ENCODE measurements at regions not wholly inside any gene's neighbourhood (a gene's known extent, or its start where the extent isn't known, plus 50 kb on each side); places are given as distances from the start of the nearest gene placed in this dataset.

DNA sequence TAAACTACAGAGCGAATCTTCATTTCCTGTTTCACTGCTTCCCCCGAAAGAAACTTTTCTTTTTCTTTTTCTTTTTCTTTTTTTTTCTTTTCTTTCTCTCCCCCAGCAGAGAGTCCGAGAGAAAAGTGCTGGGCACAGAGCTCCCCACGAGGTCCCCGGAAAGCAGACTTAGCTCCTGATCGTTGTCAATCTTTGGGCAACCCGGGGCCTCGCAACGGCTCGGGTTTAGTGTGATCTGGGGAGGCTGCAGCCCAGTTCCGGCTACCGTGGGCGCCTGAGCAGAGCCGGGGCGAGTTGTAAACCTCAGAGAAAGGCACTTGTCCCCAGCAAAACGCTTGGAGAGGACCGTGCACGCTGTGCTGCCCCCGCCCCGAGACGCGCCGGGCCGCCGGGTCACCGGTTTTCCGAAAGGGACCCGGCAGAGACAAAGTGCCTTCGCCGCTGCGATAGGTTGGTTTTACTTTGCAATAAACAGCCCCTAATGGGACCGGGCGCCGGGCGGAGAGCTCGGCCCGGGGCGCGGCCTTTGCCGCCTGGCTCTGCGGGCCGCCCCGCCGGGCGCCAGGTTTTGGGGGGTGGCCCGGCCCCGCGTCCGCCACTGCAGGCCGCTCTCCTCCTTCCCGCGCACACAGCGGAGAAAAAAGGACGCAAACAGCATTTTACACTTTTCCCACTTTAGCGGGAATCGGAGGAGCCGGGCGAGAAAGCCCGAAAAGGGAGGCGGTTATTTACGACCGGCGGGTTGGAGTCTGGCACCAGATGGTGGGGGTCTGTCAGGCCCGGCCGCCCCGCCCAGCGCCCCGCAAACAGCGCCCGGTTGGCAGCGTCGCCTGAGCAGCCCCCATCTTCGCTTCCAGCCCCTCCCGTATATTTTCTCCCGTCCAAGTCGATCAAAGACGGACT, 136.0 kb downstream of the INSIG2 start:
- peak; percentile 44 to 64 (median 54) for DNase-seq

- no peak for DNase-seq
Observed at GRCh38 chr2:118223511-118223991, 135.3 kb downstream of the INSIG2 start.

DNA sequence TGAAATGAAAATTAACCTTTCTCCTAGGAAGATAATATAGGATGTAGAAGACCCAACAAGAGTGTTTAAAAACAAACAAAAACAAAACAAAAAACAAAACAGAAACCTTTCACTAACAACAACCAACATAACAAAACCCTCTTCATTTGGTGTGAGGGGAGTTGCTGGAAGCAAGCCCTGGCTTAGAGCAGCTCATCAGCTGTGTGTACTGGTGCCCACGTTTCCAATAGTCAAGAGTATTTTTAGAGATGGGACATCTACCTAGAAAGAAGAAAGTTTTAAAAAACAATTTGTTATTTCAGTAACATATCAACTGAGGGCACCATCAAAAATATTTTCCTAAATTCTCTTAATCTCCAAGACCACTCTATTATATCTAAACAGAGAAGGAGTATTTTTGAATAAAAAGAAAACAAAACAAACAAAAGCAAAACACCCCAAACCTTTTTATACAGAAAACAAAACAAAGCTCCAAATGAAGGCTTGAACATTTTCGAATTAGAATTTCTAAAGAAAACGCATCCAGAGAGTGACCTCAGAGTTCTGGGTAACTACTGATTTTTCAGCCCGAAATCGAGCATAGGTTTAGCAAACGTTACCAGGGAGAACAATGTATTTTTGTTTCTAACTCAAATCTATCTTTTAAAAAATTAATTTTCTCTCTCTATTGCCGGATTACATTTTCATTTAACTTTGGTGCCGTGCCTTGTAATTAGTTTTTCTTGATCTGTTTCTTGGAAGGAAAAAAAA, 134.6 kb downstream of the INSIG2 start:
- DNase-seq, result no peak

DNA sequence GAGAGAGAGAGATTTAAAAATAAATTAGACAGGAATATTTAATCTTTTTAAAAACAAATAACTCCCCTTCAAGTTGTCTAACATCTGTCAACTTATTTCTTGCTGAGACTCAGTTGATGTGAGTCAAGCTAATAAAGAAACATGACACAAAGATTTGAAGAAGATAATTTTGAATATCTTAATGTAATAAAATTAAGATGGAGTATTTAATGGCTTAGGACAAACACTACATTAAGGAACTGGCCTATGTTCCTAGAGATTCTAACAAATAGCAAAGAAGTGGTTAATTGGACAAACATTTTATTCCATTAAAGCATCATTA, 134.0 kb downstream of the INSIG2 start:
- no peak for DNase-seq

DNA sequence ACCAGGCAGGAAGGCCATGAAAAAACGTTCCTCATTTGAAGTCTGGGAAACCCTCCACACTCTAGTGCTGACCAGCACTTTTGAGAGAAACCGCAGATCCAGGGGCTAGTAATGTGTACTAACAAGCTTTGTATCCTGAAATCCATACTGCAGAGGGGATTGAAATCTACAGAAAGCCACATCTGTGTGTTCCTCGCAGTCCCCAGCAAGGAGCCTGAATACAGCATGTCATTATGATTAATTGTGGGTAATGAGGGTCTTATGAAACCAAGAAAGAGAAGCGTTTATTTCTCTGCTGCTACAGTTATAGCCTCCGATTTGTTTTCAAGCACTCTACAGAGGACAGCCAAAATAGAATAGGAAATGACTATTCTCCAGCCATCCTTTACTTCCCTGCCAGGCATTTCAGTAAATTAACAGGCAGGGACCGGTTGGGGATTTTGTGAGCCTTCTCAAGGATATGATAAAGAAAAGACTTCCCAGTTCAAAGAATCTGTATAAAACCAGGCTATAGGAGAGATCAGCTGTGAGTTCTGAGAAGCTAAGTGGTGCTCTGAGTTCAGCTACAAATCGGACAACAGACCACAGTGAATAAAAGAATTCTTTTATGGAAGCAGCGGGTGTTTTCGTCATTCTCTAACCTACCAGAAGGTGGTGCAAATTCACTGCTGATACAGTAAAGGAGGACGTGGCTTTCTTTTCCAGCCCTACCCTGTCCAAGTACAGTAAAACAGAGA, 133.4 kb downstream of the INSIG2 start:
- peak; percentile 74 to 83 (median 81) for DNase-seq

- DNase-seq, result no peak
Observed at GRCh38 chr2:118219611-118220010, 131.3 kb downstream of the INSIG2 start.

GRCh38 chr2:118216224-118216623, 128.0 kb downstream of the INSIG2 start:
- DNase-seq, result no peak

GRCh38 chr2:118209727-118210126, 121.5 kb downstream of the INSIG2 start:
- DNase-seq, result no peak

GRCh38 chr2:118207889-118208288, 119.6 kb downstream of the INSIG2 start:
- DNase-seq, result no peak

GRCh38 chr2:118202707-118203303, 114.5 kb downstream of the INSIG2 start:
- peak; percentile 61 to 71 (median 63) for DNase-seq

GRCh38 chr2:118198268-118198667, 110.0 kb downstream of the INSIG2 start:
- no peak for DNase-seq

DNA sequence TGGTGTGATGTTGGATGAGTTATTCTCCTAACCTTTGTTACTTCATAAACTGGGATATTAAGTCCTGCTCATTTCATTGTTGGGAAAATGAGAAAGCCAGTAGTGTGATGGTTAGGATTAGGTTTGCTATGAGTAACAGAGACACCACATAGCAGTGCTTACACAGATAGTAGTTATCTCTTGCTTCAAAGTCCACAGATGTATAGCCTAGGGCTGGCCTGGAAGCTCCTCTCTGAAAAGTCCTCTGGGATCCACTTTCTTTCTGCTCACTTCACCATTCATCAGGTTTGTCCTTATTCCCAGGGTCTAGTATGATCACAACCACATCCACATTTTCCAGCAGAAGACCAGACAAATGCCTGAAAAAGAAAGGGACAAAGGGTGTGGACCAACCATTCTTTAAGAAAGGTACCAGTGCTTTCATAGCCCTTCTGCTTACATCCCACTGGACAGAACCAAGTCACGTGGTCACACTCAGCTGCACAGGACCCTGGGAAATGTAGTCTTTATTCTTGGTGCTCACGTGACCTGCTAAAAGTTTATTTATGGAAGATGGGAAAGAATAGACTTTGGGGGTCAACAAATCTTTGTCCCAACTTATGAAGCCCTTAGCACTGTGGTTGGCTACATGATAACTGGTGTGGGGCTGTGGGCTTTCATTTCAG, 108.9 kb downstream of the INSIG2 start:
- DNase-seq, result peak in 2 of 3 donors; percentile 8 to 10

GRCh38 chr2:118190474-118190873, 102.2 kb downstream of the INSIG2 start:
- no peak for DNase-seq

GRCh38 chr2:118186858-118187254, 98.6 kb downstream of the INSIG2 start:
- no peak for DNase-seq

DNA sequence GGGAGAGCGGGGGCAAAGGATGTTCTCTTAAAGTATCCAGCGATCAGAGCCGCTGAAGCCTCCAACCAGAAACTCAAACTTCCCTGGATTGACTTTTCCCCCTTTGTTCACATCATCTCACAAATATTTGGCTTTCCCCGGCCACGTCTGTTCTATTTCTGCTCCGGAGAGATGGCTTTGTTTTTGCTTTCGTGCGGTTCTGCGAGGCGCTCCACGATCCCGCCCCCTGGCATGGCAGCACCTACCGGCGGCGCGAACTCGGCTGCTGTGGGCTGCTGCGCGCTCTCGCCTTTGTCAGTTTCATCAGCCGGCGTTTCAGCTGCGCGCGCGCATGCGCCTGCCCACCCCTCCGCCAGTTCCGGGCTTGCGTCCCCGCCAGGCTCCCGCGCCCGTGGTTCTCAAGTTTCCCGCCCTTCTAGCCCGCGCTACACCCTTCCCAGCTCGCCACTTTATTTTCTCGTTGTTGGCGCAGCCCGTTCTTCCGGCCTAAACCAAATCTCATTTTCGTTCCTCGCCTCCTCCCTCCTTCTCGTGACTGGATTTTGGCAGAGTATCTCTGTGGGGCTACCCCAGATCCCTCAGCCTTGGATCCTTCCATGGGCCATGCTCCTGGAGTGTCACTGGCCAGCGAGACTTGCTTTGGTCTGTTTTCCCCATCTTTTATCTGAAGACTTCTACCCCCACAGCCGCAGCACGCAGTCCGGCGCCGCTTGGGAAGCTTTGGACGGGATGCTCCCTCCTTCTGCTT, 98.0 kb downstream of the INSIG2 start:
- DNase-seq, result peak; percentile 79 to 92 (median 91)

GRCh38 chr2:118185210-118186109, 97.2 kb downstream of the INSIG2 start:
- peak; percentile 60 to 80 (median 70) for DNase-seq

DNA sequence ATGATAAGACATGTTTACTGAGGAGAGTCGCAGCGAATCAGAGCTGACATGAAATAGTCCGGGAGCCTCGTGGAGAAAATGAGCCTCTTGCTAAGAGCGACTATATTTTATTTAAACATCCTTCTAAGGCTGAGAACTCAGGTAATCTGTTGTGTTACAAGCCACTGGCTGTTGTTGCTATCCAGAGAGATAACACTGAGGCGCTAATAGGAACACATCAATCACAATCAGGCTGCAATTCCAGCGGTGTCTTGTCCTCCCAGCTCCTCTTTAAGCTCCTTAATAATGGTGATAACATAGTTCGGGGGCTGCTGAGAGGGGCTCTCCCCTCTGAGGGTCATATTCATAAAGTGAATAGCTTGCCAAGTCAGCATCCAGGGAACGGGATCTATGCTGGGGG, 95.1 kb downstream of the INSIG2 start:
- no peak for DNase-seq

DNA sequence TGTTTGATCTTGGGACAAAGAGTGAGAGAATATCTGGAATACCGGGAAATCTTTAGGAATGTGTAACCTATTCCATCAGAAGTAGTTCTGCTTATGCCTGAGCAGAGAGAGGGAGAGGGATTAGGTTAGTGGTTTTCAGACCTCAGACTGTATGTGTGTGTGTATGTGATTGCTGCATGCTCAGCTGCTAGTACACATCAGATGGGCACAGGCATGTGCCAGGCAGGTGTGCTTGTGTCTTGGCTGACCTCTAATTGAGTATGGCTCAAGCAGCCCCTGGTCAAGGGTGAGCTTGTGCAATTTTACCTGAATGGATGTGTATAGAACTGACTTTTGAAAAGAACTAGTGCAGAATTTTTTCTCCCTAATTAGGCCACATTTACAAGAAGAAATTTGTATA, 91.2 kb downstream of the INSIG2 start:
- DNase-seq, result no peak

DNA sequence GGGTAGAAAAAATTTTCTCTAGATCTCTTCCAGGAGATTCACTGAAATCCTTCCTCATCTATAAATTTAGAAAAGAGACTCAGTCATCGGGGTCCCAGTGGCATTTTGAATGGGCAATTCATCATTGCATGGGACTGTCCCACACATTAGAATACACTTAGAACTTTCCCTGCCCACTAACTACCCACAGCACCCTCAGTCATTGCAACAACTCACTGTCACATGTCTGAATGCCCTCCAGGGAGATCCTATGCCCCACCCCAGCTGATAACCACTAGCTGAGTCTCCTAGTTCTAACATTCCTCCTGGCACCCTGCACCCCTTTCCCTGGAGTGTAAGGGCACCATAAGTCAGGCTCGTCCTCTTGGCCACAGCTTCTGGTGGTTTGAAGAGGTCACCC, 89.6 kb downstream of the INSIG2 start:
- DNase-seq, result peak; percentile 77 to 90 (median 83)

DNA sequence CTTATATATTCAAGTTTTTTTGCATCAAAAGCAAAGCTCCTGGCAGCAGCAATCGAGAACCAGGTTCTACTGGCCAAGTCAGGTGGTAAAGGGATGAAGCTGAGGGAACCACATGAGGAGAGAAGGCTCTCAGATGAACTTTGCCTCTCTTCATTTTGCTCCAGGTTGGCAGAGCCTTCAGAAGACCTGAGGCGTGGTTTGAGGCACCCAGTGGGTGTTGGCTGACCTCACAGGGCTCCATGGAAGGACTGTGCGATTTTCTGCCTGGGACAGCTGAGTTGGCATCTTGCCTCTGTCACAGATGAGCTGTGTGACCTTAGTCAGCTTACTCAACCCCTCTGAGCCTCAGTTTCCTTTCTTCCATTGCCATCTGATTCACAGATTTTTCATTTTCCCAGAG, 89.0 kb downstream of the INSIG2 start:
- DNase-seq, result peak; percentile 43 to 51 (median 46)

Data from suppressor macrophage treated with lipopolysaccharide for 1 hour (primary cell).